ENCODE measurements at regions not wholly inside any gene's neighbourhood (a gene's known extent, or its start where the extent isn't known, plus 50 kb on each side); places are given as distances from the start of the nearest gene placed in this dataset.

DNA sequence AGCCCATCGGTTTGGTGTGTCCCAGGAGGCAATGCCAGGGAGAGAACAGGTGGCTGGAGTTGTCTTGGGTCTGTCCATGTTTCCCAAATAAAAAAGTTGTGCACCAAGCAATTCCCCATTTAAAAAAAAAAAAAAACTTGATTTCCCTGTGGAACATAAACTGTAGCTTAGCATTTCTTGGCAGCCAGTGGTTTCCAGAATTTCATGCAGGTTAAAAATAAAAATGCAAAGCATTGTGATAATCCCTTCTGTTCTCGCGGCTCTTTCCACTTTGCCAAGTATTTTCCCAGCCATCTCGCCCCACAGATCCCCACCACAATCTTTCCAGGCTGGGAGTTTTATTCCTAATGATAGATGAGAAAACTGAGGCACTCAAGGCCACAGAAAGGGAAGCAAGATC, 51.4 kb upstream of the MSX1 start:
- H3K4me1 ChIP-seq (ENCODE audit: control insufficient read depth in 1 of 2, insufficient read depth in 2 of 2, low read depth in 1 of 2, low read length in 1 of 2) = no peaks in the 10 kb centered on the region
- POLR2A ChIA-PET = no interaction called here
- TF ChIP-seq, protein P1, sequence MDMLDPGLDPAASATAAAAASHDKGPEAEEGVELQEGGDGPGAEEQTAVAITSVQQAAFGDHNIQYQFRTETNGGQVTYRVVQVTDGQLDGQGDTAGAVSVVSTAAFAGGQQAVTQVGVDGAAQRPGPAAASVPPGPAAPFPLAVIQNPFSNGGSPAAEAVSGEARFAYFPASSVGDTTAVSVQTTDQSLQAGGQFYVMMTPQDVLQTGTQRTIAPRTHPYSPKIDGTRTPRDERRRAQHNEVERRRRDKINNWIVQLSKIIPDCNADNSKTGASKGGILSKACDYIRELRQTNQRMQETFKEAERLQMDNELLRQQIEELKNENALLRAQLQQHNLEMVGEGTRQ (IDR thresholded peaks at IDR 0.05; ENCODE audit: borderline replicate concordance, low read depth, low read length) = no peak
- TF ChIP-seq, protein P2, sequence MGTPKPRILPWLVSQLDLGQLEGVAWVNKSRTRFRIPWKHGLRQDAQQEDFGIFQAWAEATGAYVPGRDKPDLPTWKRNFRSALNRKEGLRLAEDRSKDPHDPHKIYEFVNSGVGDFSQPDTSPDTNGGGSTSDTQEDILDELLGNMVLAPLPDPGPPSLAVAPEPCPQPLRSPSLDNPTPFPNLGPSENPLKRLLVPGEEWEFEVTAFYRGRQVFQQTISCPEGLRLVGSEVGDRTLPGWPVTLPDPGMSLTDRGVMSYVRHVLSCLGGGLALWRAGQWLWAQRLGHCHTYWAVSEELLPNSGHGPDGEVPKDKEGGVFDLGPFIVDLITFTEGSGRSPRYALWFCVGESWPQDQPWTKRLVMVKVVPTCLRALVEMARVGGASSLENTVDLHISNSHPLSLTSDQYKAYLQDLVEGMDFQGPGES (IDR thresholded peaks at IDR 0.05; ENCODE audit: low read depth, low read length) = no peak
- TF ChIP-seq POLR2AphosphoS5 (IDR thresholded peaks at IDR 0.05; ENCODE audit: low read depth, low read length) (no peak), RAD21 (IDR thresholded peaks at IDR 0.05; ENCODE audit: low read length) (no peak), SMC3 (IDR thresholded peaks at IDR 0.05; ENCODE audit: low read depth, low read length) (no peak), MXI1 (IDR thresholded peaks at IDR 0.05; ENCODE audit: low read depth, low read length) (no peak), GATA2 (CRISPR knock-in tag; IDR thresholded peaks at IDR 0.05) (no peak), RXRA (IDR thresholded peaks at IDR 0.05; ENCODE audit: borderline replicate concordance, low read depth) (no peak), FOXM1 (IDR thresholded peaks at IDR 0.05; ENCODE audit: low read depth) (no peak), SIN3A (IDR thresholded peaks at IDR 0.05; ENCODE audit: borderline replicate concordance, low read depth, low read length) (no peak), EZH2phosphoT487 (IDR thresholded peaks at IDR 0.05; ENCODE audit: borderline replicate concordance, low read depth) (no peak)
- TF ChIP-seq, protein P3, sequence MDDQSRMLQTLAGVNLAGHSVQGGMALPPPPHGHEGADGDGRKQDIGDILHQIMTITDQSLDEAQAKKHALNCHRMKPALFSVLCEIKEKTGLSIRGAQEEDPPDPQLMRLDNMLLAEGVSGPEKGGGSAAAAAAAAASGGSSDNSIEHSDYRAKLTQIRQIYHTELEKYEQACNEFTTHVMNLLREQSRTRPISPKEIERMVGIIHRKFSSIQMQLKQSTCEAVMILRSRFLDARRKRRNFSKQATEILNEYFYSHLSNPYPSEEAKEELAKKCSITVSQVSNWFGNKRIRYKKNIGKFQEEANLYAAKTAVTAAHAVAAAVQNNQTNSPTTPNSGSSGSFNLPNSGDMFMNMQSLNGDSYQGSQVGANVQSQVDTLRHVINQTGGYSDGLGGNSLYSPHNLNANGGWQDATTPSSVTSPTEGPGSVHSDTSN (IDR thresholded peaks at IDR 0.05) = no peak
- TF ChIP-seq, protein P4, sequence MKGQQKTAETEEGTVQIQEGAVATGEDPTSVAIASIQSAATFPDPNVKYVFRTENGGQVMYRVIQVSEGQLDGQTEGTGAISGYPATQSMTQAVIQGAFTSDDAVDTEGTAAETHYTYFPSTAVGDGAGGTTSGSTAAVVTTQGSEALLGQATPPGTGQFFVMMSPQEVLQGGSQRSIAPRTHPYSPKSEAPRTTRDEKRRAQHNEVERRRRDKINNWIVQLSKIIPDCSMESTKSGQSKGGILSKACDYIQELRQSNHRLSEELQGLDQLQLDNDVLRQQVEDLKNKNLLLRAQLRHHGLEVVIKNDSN (IDR thresholded peaks at IDR 0.05; ENCODE audit: borderline replicate concordance, low read depth) = no peak
- H3K9me3 ChIP-seq = no peaks in the 10 kb centered on the region
- WGBS (ENCODE audit: low lambda C conversion rate) = 50% methylated on average over 4 of the region's 4 CpGs
- CTCF ChIA-PET = no interaction called here
- no peak overlapping the region for H3K27ac ChIP-seq (ENCODE audit: low read depth in 2 of 2, low read length in 1 of 2)
- no peak for DNase-seq
- no peaks in the 10 kb centered on the region for H3K36me3 ChIP-seq (replicated peaks in 1 of 2; ENCODE audit: control insufficient read depth in 1 of 2, insufficient read depth in 2 of 2, low read length in 1 of 2)
- H3K4me3 ChIP-seq (ENCODE audit: low read depth in 2 of 2, low read length in 1 of 2) = no peak overlapping the region
- no peaks in the 10 kb centered on the region for H3K27me3 ChIP-seq (ENCODE audit: insufficient read depth)
- no peaks in the 10 kb centered on the region for H4K20me1 ChIP-seq (ENCODE audit: insufficient read depth)
- no peaks in the 10 kb centered on the region for H3K9me2 ChIP-seq
- no peaks in the 10 kb centered on the region for H3F3A ChIP-seq (replicated peaks; ENCODE audit: insufficient read depth)
- no peak overlapping the region for H3K4me2 ChIP-seq
- H3K9ac ChIP-seq = no peak overlapping the region
- no peak overlapping the region for H2AFZ ChIP-seq (ENCODE audit: low read depth)
- H3K79me2 ChIP-seq (ENCODE audit: insufficient read depth) = no peaks in the 10 kb centered on the region

DNA sequence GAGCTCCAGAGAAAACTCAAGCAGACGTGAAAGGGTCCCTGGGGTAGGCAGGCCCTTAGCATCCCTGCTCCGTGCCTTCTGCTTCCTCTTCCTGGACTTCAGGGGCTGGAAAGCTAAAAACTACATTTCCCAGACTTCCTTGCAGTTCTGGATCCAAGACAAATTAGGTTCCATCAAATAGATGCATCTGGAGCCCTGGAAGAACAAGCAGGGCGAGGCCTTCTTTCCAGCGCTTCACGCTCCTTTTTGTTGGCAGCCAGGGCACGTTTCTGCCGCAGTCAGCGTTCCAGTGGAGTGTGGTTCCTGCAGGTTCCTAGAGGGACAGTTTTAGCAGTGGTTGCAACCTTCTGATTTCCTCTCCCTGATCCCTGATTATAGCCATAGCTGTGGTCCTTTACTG, 53.6 kb upstream of the MSX1 start:
- H3K9me3 ChIP-seq = no peaks in the 10 kb centered on the region
- no peak overlapping the region for H2AFZ ChIP-seq (ENCODE audit: low read depth)
- WGBS (ENCODE audit: low lambda C conversion rate) = 65% methylated on average over 8 of the region's 8 CpGs
- H3K4me2 ChIP-seq = no peak overlapping the region
- no peak overlapping the region for H3K9ac ChIP-seq
- H3K9me2 ChIP-seq = no peaks in the 10 kb centered on the region
- no peak overlapping the region for H3K27ac ChIP-seq (ENCODE audit: low read depth in 2 of 2, low read length in 1 of 2)
- ChIA-PET CTCF (interaction anchor here (1.7 kb wide), 1 partner anchor 21 kb away, joined by 3 read pairs; no protein-coding TSS in a partner anchor), POLR2A (no interaction called here)
- no peaks in the 10 kb centered on the region for H3F3A ChIP-seq (replicated peaks; ENCODE audit: insufficient read depth)
- no peaks in the 10 kb centered on the region for H3K36me3 ChIP-seq (replicated peaks in 1 of 2; ENCODE audit: control insufficient read depth in 1 of 2, insufficient read depth in 2 of 2, low read length in 1 of 2)
- no peak overlapping the region for H3K4me3 ChIP-seq (ENCODE audit: low read depth in 2 of 2, low read length in 1 of 2)
- no peaks in the 10 kb centered on the region for H3K27me3 ChIP-seq (ENCODE audit: insufficient read depth)
- H3K4me1 ChIP-seq (ENCODE audit: control insufficient read depth in 1 of 2, insufficient read depth in 2 of 2, low read depth in 1 of 2, low read length in 1 of 2) = no peaks in the 10 kb centered on the region
- TF ChIP-seq FOXM1 (IDR thresholded peaks at IDR 0.05; ENCODE audit: low read depth) (no peak), RFX5 (IDR thresholded peaks at IDR 0.05; ENCODE audit: low read length) (no peak), ELF1 (IDR thresholded peaks at IDR 0.05) (no peak), JUND (IDR thresholded peaks at IDR 0.05) (no peak), EP300 (IDR thresholded peaks at IDR 0.05; ENCODE audit: borderline replicate concordance in 1 of 2, low read depth in 1 of 2, low read length in 1 of 2) (no peak), MXI1 (IDR thresholded peaks at IDR 0.05; ENCODE audit: low read depth, low read length) (no peak), GATA2 (CRISPR knock-in tag; IDR thresholded peaks at IDR 0.05) (no peak), TAF1 (IDR thresholded peaks at IDR 0.05; ENCODE audit: borderline replicate concordance, low read depth, low read length) (no peak), EZH2phosphoT487 (IDR thresholded peaks at IDR 0.05; ENCODE audit: borderline replicate concordance, low read depth) (no peak), SMC3 (IDR thresholded peaks at IDR 0.05; ENCODE audit: low read depth, low read length) (no peak)
- TF ChIP-seq, protein P4 (IDR thresholded peaks at IDR 0.05; ENCODE audit: borderline replicate concordance, low read depth) = no peak
- no peaks in the 10 kb centered on the region for H3K79me2 ChIP-seq (ENCODE audit: insufficient read depth)
- DNase-seq = no peak
- no peaks in the 10 kb centered on the region for H4K20me1 ChIP-seq (ENCODE audit: insufficient read depth)

All from SK-N-SH (cell line).